ENCODE measurements at regions not wholly inside any gene's neighbourhood (a gene's known extent, or its start where the extent isn't known, plus 50 kb on each side); places are given as distances from the start of the nearest gene placed in this dataset.

DNA sequence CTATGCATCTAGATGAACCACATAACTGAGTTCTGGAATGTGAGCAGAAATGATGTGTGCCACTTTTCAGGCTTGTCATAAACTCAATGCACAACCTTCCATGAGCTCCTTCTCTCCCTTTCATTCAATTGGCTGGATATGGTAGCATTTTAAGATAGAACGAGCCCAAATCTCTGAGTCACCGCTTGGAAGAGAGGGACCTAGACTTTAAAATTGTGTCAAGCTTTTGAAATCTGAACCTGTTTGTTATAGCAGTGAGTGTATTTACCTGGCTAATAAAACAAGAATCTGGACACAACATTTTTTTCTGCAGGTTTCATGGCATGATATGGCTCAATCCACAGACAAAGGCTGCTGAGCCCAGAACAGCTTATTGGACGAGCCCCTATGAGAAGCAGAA, 297.8 kb upstream of the SPRED2 start:
- TF ChIP-seq POLR2A (IDR thresholded peaks at IDR 0.05) (no peak), EP300 (IDR thresholded peaks at IDR 0.05) (no peak), POLR2AphosphoS5 (IDR thresholded peaks at IDR 0.05) (no peak)
- TF ChIP-seq, protein P1, sequence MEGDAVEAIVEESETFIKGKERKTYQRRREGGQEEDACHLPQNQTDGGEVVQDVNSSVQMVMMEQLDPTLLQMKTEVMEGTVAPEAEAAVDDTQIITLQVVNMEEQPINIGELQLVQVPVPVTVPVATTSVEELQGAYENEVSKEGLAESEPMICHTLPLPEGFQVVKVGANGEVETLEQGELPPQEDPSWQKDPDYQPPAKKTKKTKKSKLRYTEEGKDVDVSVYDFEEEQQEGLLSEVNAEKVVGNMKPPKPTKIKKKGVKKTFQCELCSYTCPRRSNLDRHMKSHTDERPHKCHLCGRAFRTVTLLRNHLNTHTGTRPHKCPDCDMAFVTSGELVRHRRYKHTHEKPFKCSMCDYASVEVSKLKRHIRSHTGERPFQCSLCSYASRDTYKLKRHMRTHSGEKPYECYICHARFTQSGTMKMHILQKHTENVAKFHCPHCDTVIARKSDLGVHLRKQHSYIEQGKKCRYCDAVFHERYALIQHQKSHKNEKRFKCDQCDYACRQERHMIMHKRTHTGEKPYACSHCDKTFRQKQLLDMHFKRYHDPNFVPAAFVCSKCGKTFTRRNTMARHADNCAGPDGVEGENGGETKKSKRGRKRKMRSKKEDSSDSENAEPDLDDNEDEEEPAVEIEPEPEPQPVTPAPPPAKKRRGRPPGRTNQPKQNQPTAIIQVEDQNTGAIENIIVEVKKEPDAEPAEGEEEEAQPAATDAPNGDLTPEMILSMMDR (IDR thresholded peaks at IDR 0.05), result no peak
- no peaks in the 10 kb centered on the region for H3K27me3 ChIP-seq
- no peak for ATAC-seq
- no peaks in the 10 kb centered on the region for H3K4me1 ChIP-seq
- 88 to 90% methylated on average over 2 to 3 of the region's 3 CpGs for WGBS, 2 donors (ENCODE audit: low coverage in 1 of 2)
- no peaks in the 10 kb centered on the region for H3K9me3 ChIP-seq
- no peak overlapping the region for H3K27ac ChIP-seq
- no peaks in the 10 kb centered on the region for H3K36me3 ChIP-seq
- no peak overlapping the region for H3K4me3 ChIP-seq

DNA sequence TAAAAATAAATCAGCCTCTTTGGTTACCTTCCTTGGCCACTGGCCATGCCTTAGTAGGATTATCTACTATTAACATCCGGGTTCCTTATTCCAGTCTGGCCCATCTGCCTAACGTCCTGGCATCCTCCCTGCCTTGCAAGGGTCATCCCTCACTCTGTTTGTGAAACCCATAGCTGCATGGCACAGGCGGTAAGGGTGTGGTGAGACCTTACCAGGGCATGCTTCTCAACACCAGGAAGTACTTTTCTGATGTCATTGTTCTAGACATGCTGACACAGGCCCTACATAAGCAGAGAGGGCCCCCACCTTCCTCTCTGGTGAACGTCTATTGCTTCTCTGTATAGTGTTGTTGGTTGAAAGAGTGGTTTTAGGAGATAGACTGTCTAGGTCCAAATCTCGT, 296.8 kb upstream of the SPRED2 start:
- no peaks in the 10 kb centered on the region for H3K36me3 ChIP-seq
- no peak overlapping the region for H3K27ac ChIP-seq
- H3K4me1 ChIP-seq, result no peaks in the 10 kb centered on the region
- ATAC-seq, result no peak
- H3K27me3 ChIP-seq, result no peaks in the 10 kb centered on the region
- H3K4me3 ChIP-seq, result no peak overlapping the region
- no peak for TF ChIP-seq POLR2A (IDR thresholded peaks at IDR 0.05)
- no peak for TF ChIP-seq POLR2AphosphoS5 (IDR thresholded peaks at IDR 0.05)
- TF ChIP-seq, protein P1 (IDR thresholded peaks at IDR 0.05), result no peak
- TF ChIP-seq EP300 (IDR thresholded peaks at IDR 0.05), result no peak
- no peaks in the 10 kb centered on the region for H3K9me3 ChIP-seq
- 59 to 92% methylated on average over 2 to 4 of the region's 5 CpGs for WGBS, 2 donors (ENCODE audit: low coverage in 1 of 2)

DNA sequence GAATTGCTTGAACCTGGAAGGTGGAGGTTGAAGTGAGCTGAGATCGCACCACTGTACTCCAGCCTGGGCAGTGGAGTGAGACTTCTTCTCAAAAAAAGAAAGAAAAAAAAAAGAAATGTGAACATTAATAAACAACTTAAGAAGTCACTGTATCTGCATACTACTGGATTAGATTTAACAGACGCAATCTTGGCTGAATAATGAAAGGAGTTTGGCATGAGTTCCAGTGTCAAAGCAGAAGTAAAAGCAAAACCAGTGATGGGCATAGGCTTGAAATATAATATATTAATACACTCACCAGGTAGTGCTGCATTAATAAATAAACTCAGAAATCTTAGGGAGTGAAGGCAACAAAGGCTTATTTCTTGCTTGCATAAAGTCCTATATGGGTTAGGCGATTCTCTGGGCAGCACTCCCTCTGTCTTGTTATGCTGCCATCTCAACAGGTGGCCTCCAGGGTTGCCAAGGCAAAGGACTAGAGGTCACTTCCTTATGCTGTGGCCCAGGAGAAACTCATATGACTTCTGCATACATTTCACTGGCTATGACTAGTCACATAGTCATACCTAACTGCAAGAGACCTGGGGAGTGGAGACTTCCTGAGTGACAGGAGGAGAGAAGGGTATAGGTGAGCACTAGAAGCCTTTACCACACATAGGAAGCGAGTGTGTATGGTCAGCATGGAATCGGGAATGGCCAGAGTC, 296.2 kb upstream of the SPRED2 start:
- no peak for ATAC-seq
- Histone ChIP-seq H3K4me1 (no peaks in the 10 kb centered on the region), H3K9me3 (no peaks in the 10 kb centered on the region), H3K27me3 (no peaks in the 10 kb centered on the region), H3K4me3 (no peak overlapping the region), H3K36me3 (no peaks in the 10 kb centered on the region), H3K27ac (no peak overlapping the region)
- TF ChIP-seq POLR2A (IDR thresholded peaks at IDR 0.05) (no peak), EP300 (IDR thresholded peaks at IDR 0.05) (no peak), POLR2AphosphoS5 (IDR thresholded peaks at IDR 0.05) (no peak)
- TF ChIP-seq, protein P1 (IDR thresholded peaks at IDR 0.05), result no peak
- 70 to 89% methylated on average over 4 to 5 of the region's 5 CpGs for WGBS, 2 donors (ENCODE audit: low coverage in 1 of 2)

DNA sequence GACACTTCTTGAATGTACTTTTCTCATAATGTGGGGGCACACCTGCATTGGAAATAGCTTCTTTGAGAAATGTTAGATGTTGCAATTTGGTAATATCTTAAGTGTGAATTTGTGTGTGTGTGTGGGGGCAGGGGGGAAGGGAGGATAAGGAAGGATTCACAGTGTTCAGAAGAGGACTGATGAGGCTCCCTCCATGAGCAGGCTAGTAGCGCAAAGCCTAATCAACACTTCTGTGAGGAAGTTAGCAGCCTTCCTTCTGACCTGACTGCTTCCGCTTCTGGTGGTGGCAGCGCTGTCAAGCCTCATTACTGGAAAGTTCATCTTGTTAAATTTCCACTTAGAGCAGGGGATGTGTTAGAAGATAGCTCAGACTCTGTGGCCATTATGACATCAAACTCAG, 295.4 kb upstream of the SPRED2 start:
- no peaks in the 10 kb centered on the region for H3K9me3 ChIP-seq
- H3K4me3 ChIP-seq, result no peak overlapping the region
- H3K27me3 ChIP-seq, result no peaks in the 10 kb centered on the region
- no peak overlapping the region for H3K27ac ChIP-seq
- ATAC-seq, result no peak
- TF ChIP-seq EP300 (IDR thresholded peaks at IDR 0.05), result no peak
- no peak for TF ChIP-seq POLR2A (IDR thresholded peaks at IDR 0.05)
- TF ChIP-seq, protein P1 (IDR thresholded peaks at IDR 0.05), result no peak
- TF ChIP-seq POLR2AphosphoS5 (IDR thresholded peaks at IDR 0.05), result no peak
- WGBS, 2 donors (ENCODE audit: low coverage in 1 of 2), result 92 to 94% methylated on average over 3 of the region's 3 CpGs
- no peaks in the 10 kb centered on the region for H3K36me3 ChIP-seq
- H3K4me1 ChIP-seq, result no peaks in the 10 kb centered on the region

DNA sequence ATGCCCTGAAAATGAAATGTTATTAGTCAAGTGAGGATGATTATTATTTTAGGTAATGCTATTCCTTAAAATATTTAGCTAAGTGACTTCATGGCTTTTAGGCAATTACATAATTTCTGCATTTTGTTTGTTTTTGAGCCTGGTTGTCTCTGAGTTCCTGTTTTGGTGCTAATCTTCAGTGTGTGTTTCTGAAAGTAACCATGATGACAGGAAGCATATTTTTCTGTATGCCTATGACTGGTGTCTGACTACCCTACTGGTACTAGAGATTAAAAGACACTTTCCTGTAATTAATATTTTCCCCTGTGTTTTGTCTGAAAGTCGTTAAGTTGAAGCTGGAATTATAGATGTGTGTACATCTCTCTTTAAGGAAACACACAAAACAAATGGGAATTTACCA, 295.0 kb upstream of the SPRED2 start:
- no peaks in the 10 kb centered on the region for H3K36me3 ChIP-seq
- H3K27ac ChIP-seq, result no peak overlapping the region
- no peaks in the 10 kb centered on the region for H3K9me3 ChIP-seq
- H3K27me3 ChIP-seq, result no peaks in the 10 kb centered on the region
- no peaks in the 10 kb centered on the region for H3K4me1 ChIP-seq
- ATAC-seq, result no peak
- 75 to 80% methylated on average over 1 of the region's 1 CpG for WGBS, 2 donors (ENCODE audit: low coverage in 1 of 2)
- no peak overlapping the region for H3K4me3 ChIP-seq
- TF ChIP-seq POLR2A (IDR thresholded peaks at IDR 0.05), result no peak
- TF ChIP-seq, protein P1 (IDR thresholded peaks at IDR 0.05), result no peak
- no peak for TF ChIP-seq POLR2AphosphoS5 (IDR thresholded peaks at IDR 0.05)
- TF ChIP-seq EP300 (IDR thresholded peaks at IDR 0.05), result no peak

All from gastroesophageal sphincter (tissue), 4 donors.